WTC11 (cell line): ENCODE measurements at regions not wholly inside any gene's neighbourhood (a gene's known extent, or its start where the extent isn't known, plus 50 kb on each side); places are given as distances from the start of the nearest gene placed in this dataset.

Source experiments
- ATF3 ChIP-seq: sonication (generic); formaldehyde crosslinking; conservative IDR thresholded peaks from 2 replicates; pipeline ENCODE4 v1.8.1; 2022; ENCODE audit warnings: mild to moderate bottlenecking, missing genetic modification reagents
- CBFB ChIP-seq: sonication (generic); formaldehyde crosslinking; IDR thresholded peaks from 2 replicates; pipeline ENCODE4 v1.8.1; 2022; ENCODE audit warnings: mild to moderate bottlenecking, low read depth, missing genetic modification reagents
- CTCF ChIP-seq: fragments of 200-600 bp; IDR thresholded peaks from 2 replicates; pipeline ENCODE4 v1.8.0; 2022; ENCODE audit warnings: antibody characterized with exemption
- HMGA2 ChIP-seq: fragments of 250-450 bp; sonication (Bioruptor Pico); IDR thresholded peaks from 2 replicates; pipeline ENCODE4 v1.4.0; 2021; ENCODE audit warnings: mild to moderate bottlenecking, moderate library complexity
- NR2C2 ChIP-seq: sonication (generic); formaldehyde crosslinking; IDR thresholded peaks from 2 replicates; pipeline ENCODE4 v1.8.0; 2022; ENCODE audit warnings: mild to moderate bottlenecking, missing genetic modification reagents
- NR3C1 ChIP-seq: sonication (generic); formaldehyde crosslinking; conservative IDR thresholded peaks from 2 replicates; pipeline ENCODE4 v1.8.1; 2023; ENCODE audit warnings: low read depth, mild to moderate bottlenecking, missing genetic modification reagents
- PRDM15 ChIP-seq: sonication (generic); formaldehyde crosslinking; IDR thresholded peaks from 2 replicates; pipeline ENCODE4 v1.8.0; 2022; ENCODE audit warnings: missing genetic modification reagents
- TEAD4 ChIP-seq: sonication (generic); formaldehyde crosslinking; IDR thresholded peaks from 2 replicates; pipeline ENCODE4 v1.8.0; 2022; ENCODE audit warnings: mild to moderate bottlenecking, missing genetic modification reagents
- ZSCAN18 ChIP-seq: fragments of 250-450 bp; sonication (Bioruptor Pico); IDR thresholded peaks from 2 replicates; pipeline ENCODE4 v2.1.2; 2022; ENCODE audit warnings: mild to moderate bottlenecking, moderate library complexity

GRCh38 chr10:29771376-29771775 lies 136.6 kb upstream of the SVIL start:
- TF ChIP-seq NR2C2 (CRISPR knock-in tag) (no peak), CTCF (no peak), NR3C1 (CRISPR knock-in tag) (no peak), TEAD4 (no peak), HMGA2 (CRISPR knock-in tag) (no peak), CBFB (CRISPR knock-in tag) (no peak), ZSCAN18 (CRISPR knock-in tag) (no peak), ATF3 (CRISPR knock-in tag) (no peak), PRDM15 (CRISPR knock-in tag) (no peak)
